ENCODE measurements at regions not wholly inside any gene's neighbourhood (a gene's known extent, or its start where the extent isn't known, plus 50 kb on each side); places are given as distances from the start of the nearest gene placed in this dataset.

DNA sequence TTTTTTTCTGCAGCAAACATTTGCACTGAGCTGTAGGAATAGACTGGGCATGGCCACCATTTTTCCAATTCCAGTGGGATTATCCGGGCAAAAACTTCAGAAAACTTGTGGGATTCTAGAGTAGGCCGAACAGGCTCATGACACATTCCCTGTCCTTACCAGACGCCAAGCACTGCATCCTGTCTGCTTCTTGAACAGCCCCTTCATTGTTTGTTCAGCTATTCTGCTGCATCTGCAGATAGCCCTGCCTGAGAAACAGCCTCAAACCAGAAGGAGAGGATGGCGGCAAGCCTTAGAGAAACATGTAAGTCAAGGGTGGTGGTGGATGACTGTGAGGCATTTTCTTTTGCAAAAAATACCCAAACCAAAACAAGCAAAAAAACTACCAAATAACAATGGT lies 111.8 kb upstream of the NTRK2 start:
- H3K9me3 ChIP-seq = no peaks in the 10 kb centered on the region
- H3K27me3 ChIP-seq = no peaks in the 10 kb centered on the region
- TF ChIP-seq Cebpa-rat (IDR thresholded peaks at IDR 0.05) = no peak
- H3K4me3 ChIP-seq = no peak overlapping the region
- no peaks in the 10 kb centered on the region for H3K4me1 ChIP-seq
- H3K4me2 ChIP-seq = no peak overlapping the region
- no peak overlapping the region for H3K27ac ChIP-seq
- H3K9ac ChIP-seq = no peak overlapping the region
- H4K20me1 ChIP-seq = no peaks in the 10 kb centered on the region
- H3K36me3 ChIP-seq = no peaks in the 10 kb centered on the region

DNA sequence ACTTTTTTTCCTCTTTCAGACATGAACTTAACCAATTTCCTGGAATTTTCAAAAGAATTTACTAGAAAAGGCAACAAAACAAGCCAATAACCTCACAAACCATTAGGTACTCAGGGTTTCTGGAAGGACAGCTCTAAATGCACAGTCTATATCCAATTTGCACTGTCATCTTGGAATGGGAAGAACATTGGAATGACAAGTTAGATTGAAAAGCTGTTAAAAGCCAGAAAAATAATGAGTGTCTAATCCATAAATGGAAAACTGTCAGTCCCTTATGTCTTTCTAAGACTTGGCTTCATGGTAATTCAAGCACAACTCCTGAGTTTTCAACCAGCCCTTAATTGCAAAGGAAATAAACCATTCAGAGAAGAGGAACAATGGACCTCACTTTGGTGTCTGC lies 105.8 kb upstream of the NTRK2 start:
- Histone ChIP-seq H3K4me1 (no peaks in the 10 kb centered on the region), H3K27me3 (no peaks in the 10 kb centered on the region), H3K36me3 (no peaks in the 10 kb centered on the region), H3K9ac (no peak overlapping the region), H3K9me3 (no peaks in the 10 kb centered on the region), H3K4me2 (no peak overlapping the region), H3K27ac (no peak overlapping the region), H3K4me3 (no peak overlapping the region), H4K20me1 (no peaks in the 10 kb centered on the region)
- TF ChIP-seq Cebpa-rat (IDR thresholded peaks at IDR 0.05) = no peak

DNA sequence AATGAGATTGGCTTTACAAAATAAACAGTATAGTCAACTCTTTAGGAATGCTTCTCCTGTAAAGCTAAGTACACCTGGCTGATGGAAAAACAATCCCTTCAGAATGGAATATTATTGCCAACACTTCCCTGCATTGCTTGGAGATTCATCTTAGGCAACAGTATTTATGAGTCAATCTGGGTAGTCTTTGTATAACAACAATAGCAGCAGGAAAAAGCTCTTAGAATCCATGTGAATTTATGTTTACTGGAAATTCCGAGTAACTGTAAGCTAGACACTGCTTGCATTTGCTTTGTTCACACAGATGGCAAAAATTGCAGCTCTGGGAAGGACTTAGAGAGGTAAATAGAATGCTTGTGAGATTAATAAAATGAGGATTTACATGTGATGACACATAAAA lies 101.7 kb upstream of the NTRK2 start:
- Histone ChIP-seq H3K4me2 (no peak overlapping the region), H3K9me3 (no peaks in the 10 kb centered on the region), H3K4me3 (no peak overlapping the region), H3K27ac (no peak overlapping the region), H3K9ac (no peak overlapping the region), H3K36me3 (no peaks in the 10 kb centered on the region), H4K20me1 (no peaks in the 10 kb centered on the region), H3K27me3 (no peaks in the 10 kb centered on the region), H3K4me1 (no peaks in the 10 kb centered on the region)
- no peak for TF ChIP-seq Cebpa-rat (IDR thresholded peaks at IDR 0.05)

DNA sequence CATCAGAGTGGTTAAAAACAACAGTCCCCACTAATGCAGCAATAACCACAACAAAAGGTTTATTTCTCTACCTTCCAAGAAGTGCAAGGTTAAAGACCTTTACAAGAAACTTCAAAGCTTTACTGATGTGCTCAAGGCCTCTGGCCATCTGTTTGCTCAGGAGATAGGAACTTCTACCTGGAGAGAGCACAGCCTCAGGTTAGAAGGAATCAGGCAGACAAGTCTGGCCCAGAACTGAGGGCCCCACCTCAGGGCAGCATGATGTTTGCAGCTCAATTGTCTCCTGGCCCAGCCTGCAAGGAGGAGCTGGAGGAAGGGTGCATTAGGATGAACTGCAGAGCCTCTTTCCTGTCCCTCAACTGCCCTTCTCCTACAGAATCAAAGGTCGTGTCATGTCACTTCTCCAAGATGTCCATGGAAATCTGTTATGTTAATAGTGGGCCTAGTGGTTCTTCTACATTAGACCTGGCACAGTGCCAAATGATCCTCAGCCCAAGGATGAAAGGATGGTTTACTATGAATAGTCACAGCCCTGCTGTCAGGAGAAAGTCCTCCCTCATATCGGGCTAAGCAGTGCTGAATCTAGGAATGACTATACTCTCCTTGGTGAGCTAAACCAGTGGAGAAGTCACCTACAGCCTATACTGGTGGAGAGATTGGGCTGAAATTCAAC lies 98.9 kb upstream of the NTRK2 start:
- Histone ChIP-seq H3K4me2 (no peak overlapping the region), H3K36me3 (no peaks in the 10 kb centered on the region), H3K27ac (no peak overlapping the region), H3K9me3 (no peaks in the 10 kb centered on the region), H3K9ac (no peak overlapping the region), H4K20me1 (no peaks in the 10 kb centered on the region), H3K4me1 (no peaks in the 10 kb centered on the region), H3K4me3 (no peak overlapping the region), H3K27me3 (no peaks in the 10 kb centered on the region)
- no peak for TF ChIP-seq Cebpa-rat (IDR thresholded peaks at IDR 0.05)

DNA sequence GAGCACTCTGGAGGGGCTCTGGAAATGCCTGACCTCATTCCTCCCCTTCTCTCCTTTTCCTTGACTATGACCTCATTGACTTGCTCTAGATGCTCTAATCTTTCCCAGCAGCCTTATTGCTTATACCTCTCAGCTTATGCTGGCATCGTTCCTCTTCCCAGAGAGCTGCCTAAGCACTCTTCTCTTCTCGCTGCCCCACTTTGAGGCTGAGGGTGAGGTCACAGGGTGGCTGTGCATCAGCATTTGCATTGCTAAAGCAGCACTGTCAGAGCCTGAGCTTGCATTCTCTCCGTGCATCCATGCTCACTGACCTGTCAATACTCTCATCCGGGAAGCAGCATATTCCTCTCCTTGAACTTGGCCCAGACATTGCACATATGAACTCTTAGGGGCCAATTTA lies 96.4 kb upstream of the NTRK2 start:
- H3K4me2 ChIP-seq = no peak overlapping the region
- no peaks in the 10 kb centered on the region for H3K36me3 ChIP-seq
- TF ChIP-seq Cebpa-rat (IDR thresholded peaks at IDR 0.05) = no peak
- H3K4me1 ChIP-seq = no peaks in the 10 kb centered on the region
- no peak overlapping the region for H3K9ac ChIP-seq
- H4K20me1 ChIP-seq = no peaks in the 10 kb centered on the region
- no peaks in the 10 kb centered on the region for H3K27me3 ChIP-seq
- H3K27ac ChIP-seq = no peak overlapping the region
- no peaks in the 10 kb centered on the region for H3K9me3 ChIP-seq
- no peak overlapping the region for H3K4me3 ChIP-seq

DNA sequence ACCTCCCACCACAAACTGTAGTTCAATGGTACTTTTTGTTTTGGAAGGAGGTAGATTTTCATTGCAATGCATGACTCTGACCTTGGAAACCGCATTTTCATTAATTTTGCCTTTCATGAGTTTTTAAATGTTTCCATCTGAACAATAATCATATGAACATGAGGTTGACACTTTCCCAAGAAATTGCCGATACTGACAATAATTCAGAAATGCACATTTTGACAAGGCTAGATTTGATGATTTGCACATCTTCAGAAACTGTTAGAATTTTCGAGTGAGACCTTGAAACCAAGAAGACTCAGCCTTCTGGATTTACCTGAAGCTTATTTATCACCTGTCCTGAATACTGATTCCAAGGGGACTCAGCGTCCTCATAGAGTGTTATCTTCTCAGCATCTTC lies 93.8 kb upstream of the NTRK2 start:
- Histone ChIP-seq H3K36me3 (no peaks in the 10 kb centered on the region), H3K4me3 (no peak overlapping the region), H3K4me1 (no peaks in the 10 kb centered on the region), H3K27me3 (no peaks in the 10 kb centered on the region), H3K9ac (no peak overlapping the region), H3K9me3 (no peaks in the 10 kb centered on the region), H4K20me1 (no peaks in the 10 kb centered on the region), H3K4me2 (no peak overlapping the region), H3K27ac (no peak overlapping the region)
- no peak for TF ChIP-seq Cebpa-rat (IDR thresholded peaks at IDR 0.05)

DNA sequence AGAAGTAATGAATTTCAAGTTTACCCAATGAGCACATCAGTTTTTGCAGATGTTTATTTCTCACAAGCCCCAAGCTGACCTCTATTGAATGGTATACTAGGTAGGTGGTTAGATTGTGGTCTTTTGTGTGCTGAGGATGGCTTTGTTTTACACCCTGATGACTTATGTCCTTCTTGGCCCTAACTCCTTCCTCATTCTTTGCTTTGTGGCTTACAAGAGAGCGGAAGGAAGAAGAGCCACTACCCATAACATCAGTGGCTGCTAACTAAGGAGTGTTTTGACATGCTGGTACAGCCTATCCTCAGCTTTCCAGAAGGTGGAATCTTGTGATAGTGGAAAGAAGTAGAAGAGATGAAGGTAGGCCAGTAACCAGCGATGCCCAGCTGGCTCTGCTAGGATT lies 85.7 kb upstream of the NTRK2 start:
- no peak overlapping the region for H3K27ac ChIP-seq
- H3K4me2 ChIP-seq = no peak overlapping the region
- H4K20me1 ChIP-seq = no peaks in the 10 kb centered on the region
- no peaks in the 10 kb centered on the region for H3K27me3 ChIP-seq
- no peaks in the 10 kb centered on the region for H3K9me3 ChIP-seq
- no peak overlapping the region for H3K9ac ChIP-seq
- TF ChIP-seq Cebpa-rat (IDR thresholded peaks at IDR 0.05) = no peak
- no peaks in the 10 kb centered on the region for H3K4me1 ChIP-seq
- H3K36me3 ChIP-seq = no peaks in the 10 kb centered on the region
- no peak overlapping the region for H3K4me3 ChIP-seq

DNA sequence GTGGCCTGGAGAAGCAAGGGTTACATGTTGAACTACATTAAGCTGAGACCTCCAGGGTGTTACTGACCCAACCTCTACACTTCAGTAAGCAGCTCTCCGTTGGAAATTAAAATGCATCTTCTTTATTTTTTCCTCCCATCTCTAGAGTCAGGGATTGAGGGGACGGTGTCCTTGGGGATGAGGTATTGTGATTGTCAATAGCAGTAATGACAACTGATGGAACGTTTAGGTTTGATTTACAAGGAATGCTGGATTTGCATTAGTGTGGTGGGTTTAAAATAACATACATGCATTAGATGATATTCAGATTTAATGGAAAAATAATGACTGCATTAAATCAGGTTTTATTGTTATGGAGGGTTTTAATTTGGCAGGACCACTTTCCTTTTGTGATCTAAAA lies 82.9 kb upstream of the NTRK2 start:
- Histone ChIP-seq H3K4me1 (no peaks in the 10 kb centered on the region), H3K27me3 (no peaks in the 10 kb centered on the region), H3K4me3 (no peak overlapping the region), H3K36me3 (no peaks in the 10 kb centered on the region), H3K27ac (no peak overlapping the region), H3K9ac (no peak overlapping the region), H4K20me1 (no peaks in the 10 kb centered on the region), H3K9me3 (no peaks in the 10 kb centered on the region), H3K4me2 (no peak overlapping the region)
- TF ChIP-seq Cebpa-rat (IDR thresholded peaks at IDR 0.05) = no peak

DNA sequence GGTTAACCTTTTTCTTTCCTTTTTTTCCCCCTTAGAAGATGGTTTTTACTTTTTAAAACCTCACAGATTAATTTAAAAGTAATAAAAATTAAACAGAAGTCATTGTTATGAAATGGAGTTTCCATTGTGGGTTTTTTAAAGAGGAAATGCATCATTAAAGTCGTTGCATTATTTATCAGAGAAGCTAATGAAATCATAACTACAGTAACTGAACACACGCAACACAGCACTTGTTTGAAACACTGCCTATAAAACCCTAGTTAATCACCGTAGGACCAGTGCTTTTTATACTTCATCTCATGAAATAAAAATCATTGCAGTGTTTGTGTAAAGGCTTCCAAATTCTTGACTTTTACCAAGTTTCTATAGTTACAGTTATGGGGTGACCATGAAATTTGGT lies 82.4 kb upstream of the NTRK2 start:
- Histone ChIP-seq H3K9me3 (no peaks in the 10 kb centered on the region), H3K9ac (no peak overlapping the region), H3K4me3 (no peak overlapping the region), H3K4me1 (no peaks in the 10 kb centered on the region), H3K4me2 (no peak overlapping the region), H3K27me3 (no peaks in the 10 kb centered on the region), H3K27ac (no peak overlapping the region), H3K36me3 (no peaks in the 10 kb centered on the region), H4K20me1 (no peaks in the 10 kb centered on the region)
- no peak for TF ChIP-seq Cebpa-rat (IDR thresholded peaks at IDR 0.05)

DNA sequence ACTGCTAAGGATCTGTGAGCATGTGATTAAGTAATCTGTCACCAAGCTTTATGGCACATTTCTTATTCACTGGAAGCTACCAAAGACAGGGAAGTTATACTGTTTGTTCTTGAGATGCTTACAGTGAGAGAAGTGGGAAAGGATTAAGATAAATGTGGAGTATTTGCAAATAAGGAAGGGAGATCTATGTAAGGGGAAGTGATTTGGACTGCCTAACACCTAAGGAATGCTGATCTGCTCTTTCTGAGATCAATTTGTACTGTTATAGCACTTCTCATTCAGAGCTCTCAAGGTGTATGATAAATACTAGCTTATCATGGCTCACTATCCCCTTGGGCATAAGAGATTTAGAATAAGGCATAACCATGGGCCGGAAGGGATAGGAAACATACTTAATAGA lies 80.0 kb upstream of the NTRK2 start:
- TF ChIP-seq Cebpa-rat (IDR thresholded peaks at IDR 0.05) = no peak
- H3K4me2 ChIP-seq = no peak overlapping the region
- no peak overlapping the region for H3K27ac ChIP-seq
- no peak overlapping the region for H3K4me3 ChIP-seq
- no peaks in the 10 kb centered on the region for H3K36me3 ChIP-seq
- H3K4me1 ChIP-seq = no peaks in the 10 kb centered on the region
- no peak overlapping the region for H3K9ac ChIP-seq
- no peaks in the 10 kb centered on the region for H3K9me3 ChIP-seq
- H3K27me3 ChIP-seq = no peaks in the 10 kb centered on the region
- no peaks in the 10 kb centered on the region for H4K20me1 ChIP-seq

DNA sequence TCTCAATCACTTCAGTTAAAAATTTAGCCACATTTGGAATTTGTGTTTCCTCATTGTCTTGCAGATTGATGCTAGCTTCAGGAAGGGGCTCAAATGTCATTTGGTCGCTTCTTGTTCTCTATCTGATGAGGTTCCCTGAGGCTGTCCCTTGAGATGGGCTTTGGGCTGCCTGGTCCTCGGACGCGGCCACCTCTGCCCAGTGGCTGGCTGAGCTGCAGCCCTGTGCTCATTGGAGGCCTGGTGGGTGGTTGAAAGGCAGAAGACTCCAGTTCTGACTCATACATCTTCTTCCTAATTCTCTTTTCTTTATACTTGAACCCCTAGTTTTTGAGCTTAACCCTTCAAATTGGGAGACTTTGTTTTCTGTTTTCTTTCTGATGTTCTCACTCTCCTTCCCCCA lies 78.8 kb upstream of the NTRK2 start:
- no peak for TF ChIP-seq Cebpa-rat (IDR thresholded peaks at IDR 0.05)
- Histone ChIP-seq H3K36me3 (no peaks in the 10 kb centered on the region), H3K4me3 (no peak overlapping the region), H3K27me3 (no peaks in the 10 kb centered on the region), H4K20me1 (no peaks in the 10 kb centered on the region), H3K9me3 (no peaks in the 10 kb centered on the region), H3K9ac (no peak overlapping the region), H3K27ac (no peak overlapping the region), H3K4me1 (no peaks in the 10 kb centered on the region), H3K4me2 (no peak overlapping the region)

Data from BLaER1 (cell line).